H1 (cell line): ENCODE measurements at regions not wholly inside any gene's neighbourhood (a gene's known extent, or its start where the extent isn't known, plus 50 kb on each side); places are given as distances from the start of the nearest gene placed in this dataset.
A peak's percentile ranks its signal among the peaks of the same experiment; 100 is the strongest.

ENCODE experiments used
- CTCF ChIA-PET: fragments of 300-600 bp; sonication (Branson Sonifier 250); formaldehyde crosslinking; loops from one replicate; lab custom pipeline; 2021; ENCODE audit not compliant: partially characterized antibody; lab: Charles Lee
- POLR2A ChIA-PET: fragments of 300-600 bp; sonication (Branson Sonifier 250); formaldehyde crosslinking; loops from one replicate; lab custom pipeline; 2021; ENCODE audit warnings: inconsistent platforms; ENCODE audit not compliant: partially characterized antibody; lab: Charles Lee
- DNase-seq, 2 experiments: peaks; one replicate each; pipeline versions ENCODE4 v3.0.0 to v3.0.0-alpha.2; 2010 to 2022; ENCODE audit warnings: low spot score in 2 of 2, low read depth in 1 of 2, mixed read lengths in 1 of 2
- FAIRE-seq: peaks from 2 replicates; lab custom pipeline; 2011; peaks lifted over from hg19 to GRCh38; lab: Jason Lieb, UNC
- H2AFZ ChIP-seq: 2 replicates; pipeline ENCODE4 v1.8.1; 2012; ENCODE audit warnings: low read length, inconsistent platforms
- H2AK5ac ChIP-seq: 2 replicates; pipeline ENCODE4 v1.6.1; 2013; ENCODE audit warnings: low read depth, low read length
- H2BK120ac ChIP-seq: replicated peaks from 2 replicates; pipeline ENCODE3; 2013; ENCODE audit warnings: low read depth, low read length, inconsistent platforms
- H2BK12ac ChIP-seq: 2 replicates; pipeline ENCODE4 v1.6.1; 2013; ENCODE audit warnings: low read depth, low read length
- H2BK15ac ChIP-seq: 2 replicates; pipeline ENCODE4 v1.6.1; 2013; ENCODE audit warnings: low read length
- H2BK20ac ChIP-seq: 2 replicates; pipeline ENCODE4 v1.6.1; 2013; ENCODE audit warnings: low read length
- H2BK5ac ChIP-seq: 2 replicates; pipeline ENCODE4 v1.6.1; 2013; ENCODE audit warnings: low read depth, low read length
- H3K14ac ChIP-seq: 2 replicates; pipeline ENCODE4 v1.6.1; 2013; ENCODE audit warnings: inconsistent platforms; ENCODE audit not compliant: insufficient read length
- H3K18ac ChIP-seq: 2 replicates; pipeline ENCODE4 v1.6.1; 2013; ENCODE audit warnings: low read length; ENCODE audit errors: extremely low read depth
- H3K23ac ChIP-seq: 2 replicates; pipeline ENCODE4 v1.6.1; 2013; ENCODE audit warnings: inconsistent platforms; ENCODE audit not compliant: insufficient read length
- H3K23me2 ChIP-seq: 2 replicates; pipeline ENCODE4 v1.6.1; 2013; ENCODE audit warnings: low read depth, low read length
- H3K27ac ChIP-seq: 2 replicates; pipeline ENCODE4 v1.6.1; 2011; ENCODE audit warnings: low read depth, low read length, inconsistent platforms
- H3K27me3 ChIP-seq, 4 experiments: replicated peaks in 1 of 4; 1 replicate in 1 of 4; 2 replicates in 3 of 4; pipeline versions ENCODE4 v1.6.1 to v1.8.1; 2011 to 2013; ENCODE audit warnings: low read length in 3 of 4, mild to moderate bottlenecking in 3 of 4, inconsistent platforms in 2 of 4, mixed read lengths in 2 of 4, moderate library complexity in 1 of 4; ENCODE audit not compliant: control insufficient read depth in 3 of 4, insufficient read depth in 3 of 4; ENCODE audit errors: extremely low read depth in 1 of 4
- H3K36me3 ChIP-seq, 4 experiments: 2 replicates each; pipeline versions ENCODE4 v1.6.1 to v1.8.1; 2011 to 2013; ENCODE audit warnings: mild to moderate bottlenecking in 4 of 4, low read length in 3 of 4, moderate library complexity in 2 of 4, control low read depth in 1 of 4, inconsistent platforms in 1 of 4; ENCODE audit not compliant: insufficient read depth in 4 of 4, control insufficient read depth in 2 of 4
- H3K4ac ChIP-seq: replicated peaks from 2 replicates; pipeline ENCODE3; 2013; ENCODE audit warnings: low read length, low read depth, mixed read lengths, inconsistent platforms; ENCODE audit not compliant: insufficient read length
- H3K4me1 ChIP-seq, 4 experiments: replicated peaks in 1 of 4; 1 replicate in 1 of 4; 2 replicates in 3 of 4; pipeline versions ENCODE4 v1.6.1 to v1.8.1; 2011 to 2013; ENCODE audit warnings: low read length in 3 of 4, inconsistent platforms in 2 of 4, mixed read lengths in 1 of 4; ENCODE audit not compliant: insufficient read depth in 4 of 4, control insufficient read depth in 3 of 4
- H3K4me2 ChIP-seq, 2 experiments: 2 replicates each; pipeline versions ENCODE4 v1.6.1 to v1.8.1; 2011 to 2013; ENCODE audit warnings: low read depth in 2 of 2, low read length in 2 of 2, control low read depth in 1 of 2, inconsistent platforms in 1 of 2, mild to moderate bottlenecking in 1 of 2; ENCODE audit not compliant: insufficient read depth in 1 of 2
- H3K4me3 ChIP-seq, 4 experiments: fragments of 200-600, 300-600 bp in 1 of 4; sonication (generic), shearing (Covaris generic), sonication (Bioruptor Twin) in 1 of 4; 2 replicates each; pipeline versions ENCODE4 v1.5.1 to v1.8.1; 2011 to 2016; ENCODE audit warnings: low read length in 4 of 4, low read depth in 3 of 4, control low read depth in 2 of 4, inconsistent platforms in 2 of 4, mild to moderate bottlenecking in 2 of 4, mixed read lengths in 1 of 4, moderate library complexity in 1 of 4; ENCODE audit not compliant: insufficient read depth in 2 of 4; ENCODE audit errors: extremely low read depth in 1 of 4
- H3K56ac ChIP-seq: replicated peaks from 2 replicates; pipeline ENCODE3; 2013; ENCODE audit warnings: low read depth, mild to moderate bottlenecking, mixed read lengths, low read length, inconsistent platforms; ENCODE audit not compliant: insufficient read length
- H3K79me1 ChIP-seq: 2 replicates; pipeline ENCODE4 v1.6.1; 2013; ENCODE audit warnings: low read depth, low read length, control low read depth
- H3K79me2 ChIP-seq, 2 experiments: 2 replicates each; pipeline versions ENCODE4 v1.6.1 to v1.8.1; 2012 to 2013; ENCODE audit warnings: low read length in 2 of 2, mild to moderate bottlenecking in 2 of 2, inconsistent platforms in 1 of 2; ENCODE audit not compliant: insufficient read depth in 2 of 2, control insufficient read depth in 1 of 2
- H3K9ac ChIP-seq, 4 experiments: replicated peaks in 1 of 4; 1 replicate in 1 of 4; 2 replicates in 3 of 4; pipeline versions ENCODE4 v1.6.1 to v1.8.1; 2011 to 2013; ENCODE audit warnings: low read depth in 3 of 4, low read length in 3 of 4, control low read depth in 2 of 4, mild to moderate bottlenecking in 2 of 4, moderate library complexity in 2 of 4, inconsistent platforms in 1 of 4; ENCODE audit errors: extremely low read depth in 1 of 4
- H3K9me3 ChIP-seq, 2 experiments: 2 replicates each; pipeline versions ENCODE4 v1.6.1 to v1.8.1; 2012 to 2013; ENCODE audit warnings: mild to moderate bottlenecking in 2 of 2, moderate library complexity in 2 of 2, control low read depth in 1 of 2, inconsistent platforms in 1 of 2, low read depth in 1 of 2, low read length in 1 of 2, mixed read lengths in 1 of 2; ENCODE audit not compliant: insufficient read depth in 2 of 2
- H4K20me1 ChIP-seq, 2 experiments: replicated peaks in 1 of 2; 2 replicates each; pipeline versions ENCODE3 to v1.8.1; 2011 to 2013; ENCODE audit warnings: inconsistent platforms in 2 of 2, low read length in 2 of 2, mild to moderate bottlenecking in 1 of 2; ENCODE audit not compliant: insufficient read depth in 2 of 2, control insufficient read depth in 1 of 2
- H4K5ac ChIP-seq: 2 replicates; pipeline ENCODE4 v1.6.1; 2013; ENCODE audit warnings: low read length, low read depth, mixed read lengths, inconsistent platforms; ENCODE audit not compliant: insufficient read length
- H4K8ac ChIP-seq: 2 replicates; pipeline ENCODE4 v1.8.0; 2013; ENCODE audit warnings: mild to moderate bottlenecking, moderate library complexity, low read length, inconsistent platforms; ENCODE audit not compliant: insufficient read depth; ENCODE audit errors: extremely low read depth
- H4K91ac ChIP-seq: replicated peaks from 2 replicates; pipeline ENCODE3; 2013; ENCODE audit warnings: low read length, mixed read lengths, inconsistent platforms; ENCODE audit not compliant: insufficient read length
- GABPA ChIP-seq: IDR thresholded peaks from 2 replicates; pipeline ENCODE4 v1.6.1; 2011; ENCODE audit warnings: mild to moderate bottlenecking, low read length, moderate library complexity, borderline replicate concordance; ENCODE audit not compliant: insufficient read depth
- WGBS, 2 experiments: shearing (Covaris generic) in 1 of 2; methylation state at CpG; one replicate each; pipeline versions ENCODE4 v1.1.6 to v1.1.7; 2013 to 2015; ENCODE audit warnings: low lambda C conversion rate in 2 of 2, mixed read lengths in 2 of 2, inconsistent platforms in 1 of 2, low coverage in 1 of 2, missing lambda C conversion rate in 1 of 2; ENCODE audit not compliant: insufficient replicate concordance in 2 of 2, insufficient coverage in 1 of 2, insufficient read length in 1 of 2; ENCODE audit errors: extremely low coverage in 1 of 2, missing lambda C conversion rate in 1 of 2; 5-methylcytosine and 5-hydroxymethylcytosine counted together

- no peak overlapping the region for H3K9ac ChIP-seq
- no peak overlapping the region for H2BK12ac ChIP-seq
- H2AFZ ChIP-seq: peak overlapping the region; percentile 57; the same call in 1 of the 2 replicates
- H3K18ac ChIP-seq: no peak overlapping the region
- H3K79me2 ChIP-seq: no peaks in the 10 kb centered on the region
- H4K8ac ChIP-seq: no peak overlapping the region
- DNase-seq: no peak
- H3K9me3 ChIP-seq: no peaks in the 10 kb centered on the region
- no peak overlapping the region for H3K14ac ChIP-seq
- H4K20me1 ChIP-seq: no peaks in the 10 kb centered on the region
- no peak overlapping the region for H3K4me2 ChIP-seq
- no peak overlapping the region for H2AK5ac ChIP-seq
- WGBS, 2 experiments: 86% methylated on average over 5 of the region's 5 CpGs; no CpG with 5 or more reads in 1 of the 2 experiments
- H3K56ac ChIP-seq: no peak overlapping the region
- H3K79me1 ChIP-seq: no peaks in the 10 kb centered on the region
- H3K23me2 ChIP-seq: no peaks in the 10 kb centered on the region
- H2BK120ac ChIP-seq: no peak overlapping the region
- no peak overlapping the region for H4K5ac ChIP-seq
- no peaks in the 10 kb centered on the region for H3K27me3 ChIP-seq
- H3K4ac ChIP-seq: no peak overlapping the region
- no peak overlapping the region for H4K91ac ChIP-seq
- FAIRE-seq: no peak
- ChIA-PET CTCF (interaction anchor here (0.5 kb wide), 1 partner anchor 459 kb away, joined by 5 read pairs; no protein-coding TSS in a partner anchor), POLR2A (no interaction called here)
- no peak overlapping the region for H3K23ac ChIP-seq
- H2BK20ac ChIP-seq: no peak overlapping the region
- no peak overlapping the region for H3K4me3 ChIP-seq
- H3K36me3 ChIP-seq: no peaks in the 10 kb centered on the region
- H2BK5ac ChIP-seq: no peak overlapping the region
- no peak overlapping the region for H2BK15ac ChIP-seq
- H3K4me1 ChIP-seq: no peaks in the 10 kb centered on the region
- no peak overlapping the region for H3K27ac ChIP-seq
- TF ChIP-seq GABPA: no peak
Observed at GRCh38 chr1:221612047-221612777, 129.7 kb downstream of the DUSP10 start.
